WTC11 (cell line): ENCODE measurements at regions not wholly inside any gene's neighbourhood (a gene's known extent, or its start where the extent isn't known, plus 50 kb on each side); places are given as distances from the start of the nearest gene placed in this dataset.

Experiments
- ATAC-seq: fragments of 200-7000 bp; cut with Tn5 transposase; 2 replicates; pipeline ENCODE4 v1.10.0; 2021; ENCODE audit warnings: mild to moderate bottlenecking, moderate library complexity
- CTCF ChIA-PET: fragments of 300-600 bp; sonication (Branson Sonifier 250); formaldehyde crosslinking; loops from one replicate; lab custom pipeline; 2021; ENCODE audit warnings: antibody characterized with exemption; lab: Charles Lee
- POLR2A ChIA-PET: fragments of 350-600 bp; sonication (Branson Sonifier 250); formaldehyde crosslinking; loops from one replicate; lab custom pipeline; 2021; ENCODE audit warnings: antibody characterized with exemption; lab: Charles Lee
- DNase-seq: peaks from one replicate; pipeline ENCODE4 v3.0.0; 2021; ENCODE audit warnings: low spot score
- H3K27ac Mint-ChIP-seq: 2 replicates; pipeline ENCODE4 v1.8.0; 2021; ENCODE audit warnings: mixed read lengths
- H3K27me3 Mint-ChIP-seq: 2 replicates; pipeline ENCODE4 v1.8.0; 2021; ENCODE audit warnings: low read depth, mild to moderate bottlenecking, moderate library complexity, mixed read lengths
- H3K36me3 Mint-ChIP-seq: 2 replicates; pipeline ENCODE4 v1.8.0; 2021; ENCODE audit warnings: mixed read lengths
- H3K4me1 Mint-ChIP-seq: 2 replicates; pipeline ENCODE4 v1.8.0; 2022; ENCODE audit warnings: mixed read lengths
- H3K4me3 Mint-ChIP-seq: 2 replicates; pipeline ENCODE4 v1.8.0; 2021; ENCODE audit warnings: mild to moderate bottlenecking, moderate library complexity, mixed read lengths
- H3K9me3 Mint-ChIP-seq: 2 replicates; pipeline ENCODE4 v1.8.0; 2021; ENCODE audit warnings: mixed read lengths
- ATF6 ChIP-seq: sonication (generic); formaldehyde crosslinking; IDR thresholded peaks from 2 replicates; pipeline ENCODE4 v1.8.1; 2023; ENCODE audit warnings: mild to moderate bottlenecking, missing genetic modification reagents
- E2F4 ChIP-seq: sonication (generic); formaldehyde crosslinking; IDR thresholded peaks from 2 replicates; pipeline ENCODE4 v1.8.1; 2022; ENCODE audit warnings: low read depth, mild to moderate bottlenecking, moderate library complexity, missing genetic modification reagents, borderline replicate concordance
- ELF4 ChIP-seq: sonication (generic); formaldehyde crosslinking; IDR thresholded peaks from 2 replicates; pipeline ENCODE4 v1.8.1; 2022; ENCODE audit warnings: low read depth, mild to moderate bottlenecking, moderate library complexity, missing genetic modification reagents
- ERG ChIP-seq: fragments of 250-450 bp; sonication (Bioruptor Pico); IDR thresholded peaks from 2 replicates; pipeline ENCODE4 v1.8.0; 2021; ENCODE audit warnings: mild to moderate bottlenecking
- GABPB1 ChIP-seq: sonication (generic); formaldehyde crosslinking; IDR thresholded peaks from 2 replicates; pipeline ENCODE4 v1.8.1; 2023; ENCODE audit warnings: mild to moderate bottlenecking, missing genetic modification reagents
- NFATC4 ChIP-seq: fragments of 250-450 bp; sonication (Bioruptor Pico); IDR thresholded peaks from 2 replicates; pipeline ENCODE4 v1.9.0; 2021; ENCODE audit warnings: mild to moderate bottlenecking
- STAT6 ChIP-seq: sonication (generic); formaldehyde crosslinking; conservative IDR thresholded peaks from 2 replicates; pipeline ENCODE4 v1.8.1; 2023; ENCODE audit warnings: mild to moderate bottlenecking, low read depth, missing genetic modification reagents, moderate library complexity
- USF2 ChIP-seq: sonication (generic); formaldehyde crosslinking; IDR thresholded peaks from 2 replicates; pipeline ENCODE4 v1.8.1; 2023; ENCODE audit warnings: mild to moderate bottlenecking, missing genetic modification reagents, moderate library complexity
- ZNF121 ChIP-seq: sonication (generic); formaldehyde crosslinking; IDR thresholded peaks from 2 replicates; pipeline ENCODE4 v1.8.0; 2023; ENCODE audit warnings: missing genetic modification reagents
- ZNF416 ChIP-seq: fragments of 250-450 bp; sonication (Bioruptor Pico); IDR thresholded peaks from 2 replicates; pipeline ENCODE4 v1.9.0; 2021; ENCODE audit warnings: mild to moderate bottlenecking, inconsistent platforms
- ZNF425 ChIP-seq: fragments of 250-450 bp; sonication (Bioruptor Pico); conservative IDR thresholded peaks from 2 replicates; pipeline ENCODE4 v1.9.0; 2021; ENCODE audit warnings: mild to moderate bottlenecking
- ZNF671 ChIP-seq: fragments of 250-450 bp; sonication (Bioruptor Pico); IDR thresholded peaks from 2 replicates; pipeline ENCODE4 v1.8.0; 2021; ENCODE audit warnings: mild to moderate bottlenecking
- TF ChIP-seq, protein P1 (sequence below): sonication (generic); formaldehyde crosslinking; IDR thresholded peaks from 2 replicates; pipeline ENCODE4 v1.8.1; 2023; ENCODE audit warnings: mild to moderate bottlenecking, missing genetic modification reagents, borderline replicate concordance
- TF ChIP-seq, protein P2 (sequence below): sonication (generic); formaldehyde crosslinking; IDR thresholded peaks from 2 replicates; pipeline ENCODE4 v1.8.0; 2022; ENCODE audit warnings: mild to moderate bottlenecking, missing genetic modification reagents
- TF ChIP-seq, protein P3 (sequence below): sonication (generic); formaldehyde crosslinking; IDR thresholded peaks from 2 replicates; pipeline ENCODE4 v1.8.1; 2023; ENCODE audit warnings: mild to moderate bottlenecking, missing genetic modification reagents

DNA sequence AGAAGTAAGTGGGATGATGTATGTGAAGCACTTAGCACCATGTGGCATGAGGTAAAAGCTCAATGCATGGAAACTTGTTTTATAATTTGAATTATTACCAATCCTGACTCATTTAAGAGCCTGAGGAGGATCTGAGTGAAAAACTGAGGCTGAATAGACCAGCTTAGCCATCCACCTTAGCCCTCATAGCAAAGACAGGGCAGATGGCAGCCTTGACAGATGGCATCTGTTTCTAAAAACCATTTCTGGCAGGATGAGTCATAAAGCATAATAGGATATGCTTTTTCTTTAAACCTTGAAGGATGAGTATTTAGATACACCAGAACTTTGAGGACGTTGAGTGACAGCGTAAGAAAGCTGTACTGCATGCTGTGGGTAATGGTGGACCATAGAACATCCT is 61.0 kb upstream of the NAV2 start (continued):
- no peak for TF ChIP-seq ZNF425 (CRISPR knock-in tag)

DNA sequence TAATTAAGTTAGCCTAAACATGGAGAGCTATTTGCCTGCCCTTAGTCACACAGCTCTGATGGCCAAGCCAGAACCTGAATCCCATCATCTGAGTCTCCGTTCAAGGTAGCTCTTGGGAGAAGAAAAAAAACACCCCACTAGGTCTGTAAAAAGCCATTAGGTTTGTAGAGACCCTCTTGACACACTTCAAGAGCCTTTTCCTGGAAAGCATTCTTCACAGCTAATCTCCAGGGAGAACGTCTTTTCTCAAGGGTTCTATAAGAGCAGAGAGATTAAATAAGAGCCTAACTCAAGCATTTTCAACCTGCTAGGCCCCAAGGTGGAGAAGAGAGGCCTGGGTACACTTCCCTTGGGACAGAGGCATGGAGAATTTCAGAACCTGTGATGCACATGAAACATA is 61.6 kb upstream of the NAV2 start:
- TF ChIP-seq ZNF416 (CRISPR knock-in tag), result no peak
- TF ChIP-seq, protein P1, sequence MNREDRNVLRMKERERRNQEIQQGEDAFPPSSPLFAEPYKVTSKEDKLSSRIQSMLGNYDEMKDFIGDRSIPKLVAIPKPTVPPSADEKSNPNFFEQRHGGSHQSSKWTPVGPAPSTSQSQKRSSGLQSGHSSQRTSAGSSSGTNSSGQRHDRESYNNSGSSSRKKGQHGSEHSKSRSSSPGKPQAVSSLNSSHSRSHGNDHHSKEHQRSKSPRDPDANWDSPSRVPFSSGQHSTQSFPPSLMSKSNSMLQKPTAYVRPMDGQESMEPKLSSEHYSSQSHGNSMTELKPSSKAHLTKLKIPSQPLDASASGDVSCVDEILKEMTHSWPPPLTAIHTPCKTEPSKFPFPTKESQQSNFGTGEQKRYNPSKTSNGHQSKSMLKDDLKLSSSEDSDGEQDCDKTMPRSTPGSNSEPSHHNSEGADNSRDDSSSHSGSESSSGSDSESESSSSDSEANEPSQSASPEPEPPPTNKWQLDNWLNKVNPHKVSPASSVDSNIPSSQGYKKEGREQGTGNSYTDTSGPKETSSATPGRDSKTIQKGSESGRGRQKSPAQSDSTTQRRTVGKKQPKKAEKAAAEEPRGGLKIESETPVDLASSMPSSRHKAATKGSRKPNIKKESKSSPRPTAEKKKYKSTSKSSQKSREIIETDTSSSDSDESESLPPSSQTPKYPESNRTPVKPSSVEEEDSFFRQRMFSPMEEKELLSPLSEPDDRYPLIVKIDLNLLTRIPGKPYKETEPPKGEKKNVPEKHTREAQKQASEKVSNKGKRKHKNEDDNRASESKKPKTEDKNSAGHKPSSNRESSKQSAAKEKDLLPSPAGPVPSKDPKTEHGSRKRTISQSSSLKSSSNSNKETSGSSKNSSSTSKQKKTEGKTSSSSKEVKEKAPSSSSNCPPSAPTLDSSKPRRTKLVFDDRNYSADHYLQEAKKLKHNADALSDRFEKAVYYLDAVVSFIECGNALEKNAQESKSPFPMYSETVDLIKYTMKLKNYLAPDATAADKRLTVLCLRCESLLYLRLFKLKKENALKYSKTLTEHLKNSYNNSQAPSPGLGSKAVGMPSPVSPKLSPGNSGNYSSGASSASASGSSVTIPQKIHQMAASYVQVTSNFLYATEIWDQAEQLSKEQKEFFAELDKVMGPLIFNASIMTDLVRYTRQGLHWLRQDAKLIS, result no peak
- no peak for TF ChIP-seq ELF4 (CRISPR knock-in tag)
- no peak for TF ChIP-seq USF2 (CRISPR knock-in tag)
- TF ChIP-seq, protein P2, sequence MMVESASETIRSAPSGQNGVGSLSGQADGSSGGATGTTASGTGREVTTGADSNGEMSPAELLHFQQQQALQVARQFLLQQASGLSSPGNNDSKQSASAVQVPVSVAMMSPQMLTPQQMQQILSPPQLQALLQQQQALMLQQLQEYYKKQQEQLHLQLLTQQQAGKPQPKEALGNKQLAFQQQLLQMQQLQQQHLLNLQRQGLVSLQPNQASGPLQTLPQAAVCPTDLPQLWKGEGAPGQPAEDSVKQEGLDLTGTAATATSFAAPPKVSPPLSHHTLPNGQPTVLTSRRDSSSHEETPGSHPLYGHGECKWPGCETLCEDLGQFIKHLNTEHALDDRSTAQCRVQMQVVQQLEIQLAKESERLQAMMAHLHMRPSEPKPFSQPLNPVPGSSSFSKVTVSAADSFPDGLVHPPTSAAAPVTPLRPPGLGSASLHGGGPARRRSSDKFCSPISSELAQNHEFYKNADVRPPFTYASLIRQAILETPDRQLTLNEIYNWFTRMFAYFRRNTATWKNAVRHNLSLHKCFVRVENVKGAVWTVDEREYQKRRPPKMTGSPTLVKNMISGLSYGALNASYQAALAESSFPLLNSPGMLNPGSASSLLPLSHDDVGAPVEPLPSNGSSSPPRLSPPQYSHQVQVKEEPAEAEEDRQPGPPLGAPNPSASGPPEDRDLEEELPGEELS, result no peak
- TF ChIP-seq, protein P3, sequence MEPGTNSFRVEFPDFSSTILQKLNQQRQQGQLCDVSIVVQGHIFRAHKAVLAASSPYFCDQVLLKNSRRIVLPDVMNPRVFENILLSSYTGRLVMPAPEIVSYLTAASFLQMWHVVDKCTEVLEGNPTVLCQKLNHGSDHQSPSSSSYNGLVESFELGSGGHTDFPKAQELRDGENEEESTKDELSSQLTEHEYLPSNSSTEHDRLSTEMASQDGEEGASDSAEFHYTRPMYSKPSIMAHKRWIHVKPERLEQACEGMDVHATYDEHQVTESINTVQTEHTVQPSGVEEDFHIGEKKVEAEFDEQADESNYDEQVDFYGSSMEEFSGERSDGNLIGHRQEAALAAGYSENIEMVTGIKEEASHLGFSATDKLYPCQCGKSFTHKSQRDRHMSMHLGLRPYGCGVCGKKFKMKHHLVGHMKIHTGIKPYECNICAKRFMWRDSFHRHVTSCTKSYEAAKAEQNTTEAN (CRISPR knock-in tag), result no peak
- TF ChIP-seq ZNF121 (CRISPR knock-in tag), result no peak
- TF ChIP-seq ATF6 (CRISPR knock-in tag), result no peak
- TF ChIP-seq GABPB1 (CRISPR knock-in tag), result no peak
- TF ChIP-seq ERG, result no peak
- no peak for TF ChIP-seq ZNF671 (CRISPR knock-in tag)
- no peak for TF ChIP-seq E2F4 (CRISPR knock-in tag)
- no peak for TF ChIP-seq NFATC4 (CRISPR knock-in tag)
- no peak for TF ChIP-seq STAT6 (CRISPR knock-in tag)
- H3K27ac Mint-ChIP-seq, result no peak overlapping the region
- no peaks in the 10 kb centered on the region for H3K27me3 Mint-ChIP-seq
- H3K4me1 Mint-ChIP-seq, result no peaks in the 10 kb centered on the region
- peaks cover 4% of the 10 kb centered on the region for H3K9me3 Mint-ChIP-seq
- H3K36me3 Mint-ChIP-seq, result no peaks in the 10 kb centered on the region
- ChIA-PET CTCF (no interaction called here), POLR2A (no interaction called here)
- no peak overlapping the region for H3K4me3 Mint-ChIP-seq
- DNase-seq (no peak), ATAC-seq (no peak)
